ENCODE measurements at regions not wholly inside any gene's neighbourhood (a gene's known extent, or its start where the extent isn't known, plus 50 kb on each side); places are given as distances from the start of the nearest gene placed in this dataset.

DNA sequence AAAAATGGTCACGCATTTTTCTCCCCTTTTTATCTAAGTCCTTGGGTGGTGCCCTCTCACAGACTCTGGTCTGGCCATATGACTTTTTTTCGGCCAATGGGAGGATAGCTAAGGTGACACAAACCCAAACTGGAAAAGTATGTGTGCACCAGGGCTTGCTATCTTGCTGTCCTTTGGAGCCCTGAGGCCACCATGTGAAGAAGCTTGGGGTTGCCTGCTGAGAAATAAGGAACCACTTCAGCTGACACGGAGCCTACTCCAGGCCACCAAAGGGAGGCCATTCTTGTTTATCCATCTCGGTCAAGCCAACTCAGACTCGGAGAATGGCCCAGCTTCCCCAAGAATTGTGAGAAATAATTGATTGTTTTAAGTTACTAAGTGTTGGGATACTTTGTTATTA is 111.4 kb upstream of the ZFHX3 start:
- H3K9me3 ChIP-seq (ENCODE audit: low read depth) = no peaks in the 10 kb centered on the region
- no peaks in the 10 kb centered on the region for H3K79me2 ChIP-seq
- TF ChIP-seq EZH2 (IDR thresholded peaks at IDR 0.05; ENCODE audit: borderline replicate concordance) (no peak), EZH2phosphoT487 (IDR thresholded peaks at IDR 0.05; ENCODE audit: low read depth, severe bottlenecking, unreplicated experiment) (no peak)
- TF ChIP-seq, protein P1, sequence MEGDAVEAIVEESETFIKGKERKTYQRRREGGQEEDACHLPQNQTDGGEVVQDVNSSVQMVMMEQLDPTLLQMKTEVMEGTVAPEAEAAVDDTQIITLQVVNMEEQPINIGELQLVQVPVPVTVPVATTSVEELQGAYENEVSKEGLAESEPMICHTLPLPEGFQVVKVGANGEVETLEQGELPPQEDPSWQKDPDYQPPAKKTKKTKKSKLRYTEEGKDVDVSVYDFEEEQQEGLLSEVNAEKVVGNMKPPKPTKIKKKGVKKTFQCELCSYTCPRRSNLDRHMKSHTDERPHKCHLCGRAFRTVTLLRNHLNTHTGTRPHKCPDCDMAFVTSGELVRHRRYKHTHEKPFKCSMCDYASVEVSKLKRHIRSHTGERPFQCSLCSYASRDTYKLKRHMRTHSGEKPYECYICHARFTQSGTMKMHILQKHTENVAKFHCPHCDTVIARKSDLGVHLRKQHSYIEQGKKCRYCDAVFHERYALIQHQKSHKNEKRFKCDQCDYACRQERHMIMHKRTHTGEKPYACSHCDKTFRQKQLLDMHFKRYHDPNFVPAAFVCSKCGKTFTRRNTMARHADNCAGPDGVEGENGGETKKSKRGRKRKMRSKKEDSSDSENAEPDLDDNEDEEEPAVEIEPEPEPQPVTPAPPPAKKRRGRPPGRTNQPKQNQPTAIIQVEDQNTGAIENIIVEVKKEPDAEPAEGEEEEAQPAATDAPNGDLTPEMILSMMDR (IDR thresholded peaks at IDR 0.05; ENCODE audit: poor library complexity) = no peak
- H3K4me3 ChIP-seq = no peak overlapping the region
- H3K4me1 ChIP-seq (ENCODE audit: insufficient read depth) = no peaks in the 10 kb centered on the region
- no peaks in the 10 kb centered on the region for H3K36me3 ChIP-seq (replicated peaks; ENCODE audit: insufficient read depth, low read depth)
- no peaks in the 10 kb centered on the region for H3K9me2 ChIP-seq (replicated peaks; ENCODE audit: insufficient read depth)
- H3K27ac ChIP-seq = no peak overlapping the region
- DNase-seq (ENCODE audit: low spot score) = no peak
- no peaks in the 10 kb centered on the region for H3K27me3 ChIP-seq
- H2AFZ ChIP-seq = no peak overlapping the region
- no peaks in the 10 kb centered on the region for H4K20me1 ChIP-seq (ENCODE audit: insufficient read depth, poor library complexity, severe bottlenecking)
- no peak overlapping the region for H3K4me2 ChIP-seq
- 97% methylated on average over 5 of the region's 5 CpGs for WGBS (ENCODE audit: low lambda C conversion rate, missing lambda C conversion rate)

DNA sequence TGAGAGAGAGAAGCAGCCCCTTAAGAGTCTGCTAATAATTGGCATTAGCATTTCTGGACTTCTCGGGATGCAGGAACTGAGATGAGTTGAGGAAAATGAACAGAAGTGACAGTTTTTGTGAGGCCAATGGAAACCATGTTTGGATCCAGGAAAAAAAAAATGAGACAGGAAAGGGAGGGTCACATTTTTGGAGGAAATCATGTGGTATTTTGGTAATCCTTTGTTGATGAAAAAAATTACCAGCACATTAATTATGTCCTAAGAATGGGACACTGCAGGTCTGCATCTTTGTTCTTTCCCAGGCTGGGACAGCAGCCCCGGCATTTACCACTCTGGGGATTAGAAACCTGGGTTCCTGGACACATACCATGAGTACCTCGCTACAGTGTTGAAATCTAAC is 109.9 kb upstream of the ZFHX3 start:
- WGBS (ENCODE audit: low lambda C conversion rate, missing lambda C conversion rate) = 79% methylated on average over 3 of the region's 3 CpGs
- H2AFZ ChIP-seq = no peak overlapping the region
- no peaks in the 10 kb centered on the region for H3K9me3 ChIP-seq (ENCODE audit: low read depth)
- H3K9me2 ChIP-seq (replicated peaks; ENCODE audit: insufficient read depth) = no peaks in the 10 kb centered on the region
- H3K27me3 ChIP-seq = no peaks in the 10 kb centered on the region
- H3K4me3 ChIP-seq = no peak overlapping the region
- DNase-seq (ENCODE audit: low spot score) = no peak
- no peaks in the 10 kb centered on the region for H3K4me1 ChIP-seq (ENCODE audit: insufficient read depth)
- no peak overlapping the region for H3K27ac ChIP-seq
- no peaks in the 10 kb centered on the region for H3K79me2 ChIP-seq
- TF ChIP-seq, protein P1 (IDR thresholded peaks at IDR 0.05; ENCODE audit: poor library complexity) = no peak
- TF ChIP-seq EZH2 (IDR thresholded peaks at IDR 0.05; ENCODE audit: borderline replicate concordance) (no peak), EZH2phosphoT487 (IDR thresholded peaks at IDR 0.05; ENCODE audit: low read depth, severe bottlenecking, unreplicated experiment) (no peak)
- H4K20me1 ChIP-seq (ENCODE audit: insufficient read depth, poor library complexity, severe bottlenecking) = no peaks in the 10 kb centered on the region
- H3K4me2 ChIP-seq = no peak overlapping the region
- no peaks in the 10 kb centered on the region for H3K36me3 ChIP-seq (replicated peaks; ENCODE audit: insufficient read depth, low read depth)

DNA sequence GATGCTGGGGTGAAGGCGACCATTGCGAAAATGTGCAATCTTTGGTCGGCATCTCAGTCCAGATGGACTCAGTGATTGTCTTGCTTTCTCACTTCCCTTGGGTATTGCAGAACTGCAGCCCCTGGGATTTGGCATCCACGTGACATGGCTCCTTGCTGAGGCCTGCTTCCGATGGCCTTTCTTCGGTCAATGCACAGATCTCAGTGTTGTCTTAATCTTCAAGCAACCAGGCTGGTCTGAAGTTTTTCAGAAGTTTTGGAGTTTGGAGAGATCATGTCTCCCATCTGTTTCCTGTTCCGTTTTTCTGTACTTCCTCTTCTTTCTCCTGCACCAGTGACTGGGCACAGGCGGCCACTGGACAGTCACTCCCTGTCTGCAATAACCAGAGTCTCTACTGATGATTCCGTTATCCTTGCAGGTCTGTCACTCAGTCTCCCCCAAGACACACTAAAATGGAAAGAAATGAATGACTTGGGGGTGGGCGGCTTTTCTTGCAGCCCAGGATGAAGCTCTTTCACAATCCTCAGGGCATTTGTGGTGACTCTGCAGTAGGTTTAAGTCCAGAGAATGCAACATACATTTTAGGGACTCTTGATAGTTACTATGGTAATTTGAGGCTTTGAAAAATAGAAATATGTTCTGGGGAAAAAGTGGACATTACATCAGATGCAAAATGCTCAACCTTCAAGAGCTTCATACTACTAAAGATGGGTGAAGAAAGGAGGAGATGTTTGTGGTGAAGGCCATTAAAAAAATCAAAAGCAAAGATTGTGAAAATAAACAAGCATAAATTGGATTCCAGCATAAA is 106.3 kb upstream of the ZFHX3 start:
- H3K79me2 ChIP-seq = no peaks in the 10 kb centered on the region
- H2AFZ ChIP-seq = no peak overlapping the region
- no peaks in the 10 kb centered on the region for H3K36me3 ChIP-seq (replicated peaks; ENCODE audit: insufficient read depth, low read depth)
- H3K4me1 ChIP-seq (ENCODE audit: insufficient read depth) = no peaks in the 10 kb centered on the region
- no peak for DNase-seq (ENCODE audit: low spot score)
- H3K4me3 ChIP-seq = no peak overlapping the region
- H3K27me3 ChIP-seq = no peaks in the 10 kb centered on the region
- no peak overlapping the region for H3K27ac ChIP-seq
- no peaks in the 10 kb centered on the region for H3K9me2 ChIP-seq (replicated peaks; ENCODE audit: insufficient read depth)
- no peaks in the 10 kb centered on the region for H3K9me3 ChIP-seq (ENCODE audit: low read depth)
- H4K20me1 ChIP-seq (ENCODE audit: insufficient read depth, poor library complexity, severe bottlenecking) = no peaks in the 10 kb centered on the region
- no peak overlapping the region for H3K4me2 ChIP-seq
- 91% methylated on average over 10 of the region's 10 CpGs for WGBS (ENCODE audit: low lambda C conversion rate, missing lambda C conversion rate)
- TF ChIP-seq EZH2phosphoT487 (IDR thresholded peaks at IDR 0.05; ENCODE audit: low read depth, severe bottlenecking, unreplicated experiment) (no peak), EZH2 (IDR thresholded peaks at IDR 0.05; ENCODE audit: borderline replicate concordance) (no peak)
- TF ChIP-seq, protein P1 (IDR thresholded peaks at IDR 0.05; ENCODE audit: poor library complexity) = no peak
